ENCODE measurements at regions not wholly inside any gene's neighbourhood (a gene's known extent, or its start where the extent isn't known, plus 50 kb on each side); places are given as distances from the start of the nearest gene placed in this dataset.

- no CpG with 5 or more reads among the region's 6 CpGs for WGBS, 2 donors (ENCODE audit: extremely low coverage in 2 of 2, insufficient read length in 2 of 2, insufficient replicate concordance in 1 of 2)
- no peak for DNase-seq (ENCODE audit: low spot score)
- H3K36me3 ChIP-seq (replicated peaks in 1 of 2; ENCODE audit: control insufficient read depth in 2 of 2, insufficient read depth in 2 of 2, low read length in 2 of 2), result no peaks in the 10 kb centered on the region
These were observed 605.7 kb upstream of the GRM7 start for GRCh38 chr3:6255229-6255628.

GRCh38 chr3:6260551-6261191, 600.2 kb upstream of the GRM7 start:
- Histone ChIP-seq H3K4me1 (ENCODE audit: control insufficient read depth in 2 of 2, insufficient read depth in 1 of 2, low read depth in 1 of 2, low read length in 2 of 2) (no peaks in the 10 kb centered on the region), H3K27ac (replicated peaks; ENCODE audit: low read length) (no peak overlapping the region), H2BK12ac (ENCODE audit: low read length) (no peak overlapping the region), H3K4me3 (ENCODE audit: low read length in 2 of 2) (no peak overlapping the region), H2AK5ac (ENCODE audit: low read depth, low read length) (no peak overlapping the region), H3K9ac (ENCODE audit: low read depth, low read length, poor library complexity) (no peak overlapping the region), H4K8ac (ENCODE audit: low read depth, low read length) (no peak overlapping the region), H2BK5ac (ENCODE audit: low read length) (no peak overlapping the region), H3K14ac (ENCODE audit: low read length) (no peak overlapping the region), H2BK120ac (ENCODE audit: low read depth, low read length) (no peak overlapping the region), H3K4me2 (ENCODE audit: insufficient read depth, low read length, poor library complexity, severe bottlenecking) (no peak overlapping the region), H4K91ac (ENCODE audit: low read depth, low read length, poor library complexity) (no peak overlapping the region), H3K9me3 (replicated peaks in 1 of 2; ENCODE audit: control insufficient read depth in 2 of 2, insufficient read depth in 1 of 2, low read depth in 1 of 2, low read length in 2 of 2) (no peaks in the 10 kb centered on the region), H3K27me3 (ENCODE audit: control insufficient read depth in 3 of 3, insufficient read depth in 3 of 3, low read depth in 1 of 3, low read length in 3 of 3) (no peaks in the 10 kb centered on the region), H3K23ac (ENCODE audit: low read depth, low read length, poor library complexity) (no peak overlapping the region), H3K18ac (ENCODE audit: low read length) (no peak overlapping the region), H3K36me3 (replicated peaks in 1 of 2; ENCODE audit: control insufficient read depth in 2 of 2, insufficient read depth in 2 of 2, low read length in 2 of 2) (no peaks in the 10 kb centered on the region), H3K79me1 (ENCODE audit: low read depth, low read length) (no peaks in the 10 kb centered on the region), H2AFZ (ENCODE audit: low read length) (no peak overlapping the region), H2BK15ac (ENCODE audit: low read length) (no peak overlapping the region), H3K4ac (ENCODE audit: low read length) (no peak overlapping the region)
- no CpG with 5 or more reads among the region's 5 CpGs for WGBS, 2 donors (ENCODE audit: extremely low coverage in 2 of 2, insufficient read length in 2 of 2, insufficient replicate concordance in 1 of 2)
- DNase-seq (ENCODE audit: low spot score), result no peak

More at GRCh38 chr3:6255229-6255628, 605.7 kb upstream of the GRM7 start:
- H3K9ac ChIP-seq (ENCODE audit: low read depth, low read length, poor library complexity), result no peak overlapping the region
- H3K4me1 ChIP-seq (ENCODE audit: control insufficient read depth in 2 of 2, insufficient read depth in 1 of 2, low read depth in 1 of 2, low read length in 2 of 2), result peaks cover 0 to 3% of the 10 kb centered on the region in 2 donors
- H4K8ac ChIP-seq (ENCODE audit: low read depth, low read length), result no peak overlapping the region
- no peak overlapping the region for H2AK5ac ChIP-seq (ENCODE audit: low read depth, low read length)
- H2BK12ac ChIP-seq (ENCODE audit: low read length), result no peak overlapping the region
- H3K27ac ChIP-seq (replicated peaks; ENCODE audit: low read length), result no peak overlapping the region
- H4K91ac ChIP-seq (ENCODE audit: low read depth, low read length, poor library complexity), result no peak overlapping the region
- H2BK120ac ChIP-seq (ENCODE audit: low read depth, low read length), result no peak overlapping the region
- no peaks in the 10 kb centered on the region for H3K27me3 ChIP-seq (ENCODE audit: control insufficient read depth in 3 of 3, insufficient read depth in 3 of 3, low read depth in 1 of 3, low read length in 3 of 3)
- H2BK5ac ChIP-seq (ENCODE audit: low read length), result no peak overlapping the region
- no peaks in the 10 kb centered on the region for H3K9me3 ChIP-seq (replicated peaks in 1 of 2; ENCODE audit: control insufficient read depth in 2 of 2, insufficient read depth in 1 of 2, low read depth in 1 of 2, low read length in 2 of 2)
- no peak overlapping the region for H3K23ac ChIP-seq (ENCODE audit: low read depth, low read length, poor library complexity)
- H2AFZ ChIP-seq (ENCODE audit: low read length), result no peak overlapping the region
- no peak overlapping the region for H3K4me3 ChIP-seq (ENCODE audit: low read length in 2 of 2)
- H2BK15ac ChIP-seq (ENCODE audit: low read length), result no peak overlapping the region
- H3K4ac ChIP-seq (ENCODE audit: low read length), result no peak overlapping the region
- no peak overlapping the region for H3K18ac ChIP-seq (ENCODE audit: low read length)
- H3K4me2 ChIP-seq (ENCODE audit: insufficient read depth, low read length, poor library complexity, severe bottlenecking), result no peak overlapping the region
- H3K14ac ChIP-seq (ENCODE audit: low read length), result no peak overlapping the region
- no peaks in the 10 kb centered on the region for H3K79me1 ChIP-seq (ENCODE audit: low read depth, low read length)

GRCh38 chr3:6262010-6262409, 598.9 kb upstream of the GRM7 start:
- Histone ChIP-seq H4K91ac (ENCODE audit: low read depth, low read length, poor library complexity) (no peak overlapping the region), H3K4ac (ENCODE audit: low read length) (no peak overlapping the region), H3K23ac (ENCODE audit: low read depth, low read length, poor library complexity) (no peak overlapping the region), H3K27me3 (ENCODE audit: control insufficient read depth in 3 of 3, insufficient read depth in 3 of 3, low read depth in 1 of 3, low read length in 3 of 3) (no peaks in the 10 kb centered on the region), H2BK15ac (ENCODE audit: low read length) (no peak overlapping the region), H3K9ac (ENCODE audit: low read depth, low read length, poor library complexity) (no peak overlapping the region), H3K27ac (replicated peaks; ENCODE audit: low read length) (no peak overlapping the region), H3K4me1 (ENCODE audit: control insufficient read depth in 2 of 2, insufficient read depth in 1 of 2, low read depth in 1 of 2, low read length in 2 of 2) (no peaks in the 10 kb centered on the region), H2AK5ac (ENCODE audit: low read depth, low read length) (no peak overlapping the region), H2BK12ac (ENCODE audit: low read length) (no peak overlapping the region), H2BK5ac (ENCODE audit: low read length) (no peak overlapping the region), H3K79me1 (ENCODE audit: low read depth, low read length) (no peaks in the 10 kb centered on the region), H3K4me3 (ENCODE audit: low read length in 2 of 2) (no peak overlapping the region), H3K18ac (ENCODE audit: low read length) (no peak overlapping the region), H3K36me3 (replicated peaks in 1 of 2; ENCODE audit: control insufficient read depth in 2 of 2, insufficient read depth in 2 of 2, low read length in 2 of 2) (no peaks in the 10 kb centered on the region), H2AFZ (ENCODE audit: low read length) (no peak overlapping the region), H4K8ac (ENCODE audit: low read depth, low read length) (no peak overlapping the region), H3K14ac (ENCODE audit: low read length) (no peak overlapping the region), H2BK120ac (ENCODE audit: low read depth, low read length) (no peak overlapping the region), H3K9me3 (replicated peaks in 1 of 2; ENCODE audit: control insufficient read depth in 2 of 2, insufficient read depth in 1 of 2, low read depth in 1 of 2, low read length in 2 of 2) (no peaks in the 10 kb centered on the region), H3K4me2 (ENCODE audit: insufficient read depth, low read length, poor library complexity, severe bottlenecking) (no peak overlapping the region)
- DNase-seq (ENCODE audit: low spot score), result no peak
- no CpG with 5 or more reads among the region's 2 CpGs for WGBS, 2 donors (ENCODE audit: extremely low coverage in 2 of 2, insufficient read length in 2 of 2, insufficient replicate concordance in 1 of 2)

DNA sequence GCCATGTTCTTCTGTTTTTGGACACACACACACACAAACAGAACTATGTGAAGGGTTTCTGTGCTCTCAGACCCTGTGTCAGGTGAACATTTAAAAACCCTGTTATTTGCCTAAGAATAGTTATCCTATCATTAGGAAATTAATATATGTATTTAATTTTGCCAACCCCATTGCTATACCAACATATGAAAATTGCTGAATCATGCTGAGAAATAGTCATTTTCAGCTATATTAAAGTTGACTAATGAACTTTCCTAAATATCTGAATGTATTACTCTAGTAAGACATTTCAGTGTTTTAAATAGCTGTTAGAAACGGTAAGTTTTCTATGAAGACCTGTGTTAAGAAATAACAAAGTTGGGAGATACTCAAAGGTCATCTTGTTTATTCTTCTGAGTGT, 596.9 kb upstream of the GRM7 start:
- Histone ChIP-seq H3K4me2 (ENCODE audit: insufficient read depth, low read length, poor library complexity, severe bottlenecking) (no peak overlapping the region), H4K8ac (ENCODE audit: low read depth, low read length) (no peak overlapping the region)

More for the DNA sequence above, 596.9 kb upstream of the GRM7 start:
- Histone ChIP-seq H3K18ac (ENCODE audit: low read length) (no peak overlapping the region), H2BK15ac (ENCODE audit: low read length) (no peak overlapping the region), H2BK120ac (ENCODE audit: low read depth, low read length) (no peak overlapping the region), H3K36me3 (replicated peaks in 1 of 2; ENCODE audit: control insufficient read depth in 2 of 2, insufficient read depth in 2 of 2, low read length in 2 of 2) (no peaks in the 10 kb centered on the region), H2AK5ac (ENCODE audit: low read depth, low read length) (no peak overlapping the region), H3K9me3 (replicated peaks in 1 of 2; ENCODE audit: control insufficient read depth in 2 of 2, insufficient read depth in 1 of 2, low read depth in 1 of 2, low read length in 2 of 2) (no peaks in the 10 kb centered on the region), H3K27me3 (ENCODE audit: control insufficient read depth in 3 of 3, insufficient read depth in 3 of 3, low read depth in 1 of 3, low read length in 3 of 3) (no peaks in the 10 kb centered on the region), H3K4me3 (ENCODE audit: low read length in 2 of 2) (no peak overlapping the region), H3K23ac (ENCODE audit: low read depth, low read length, poor library complexity) (no peak overlapping the region), H4K91ac (ENCODE audit: low read depth, low read length, poor library complexity) (no peak overlapping the region), H2BK12ac (ENCODE audit: low read length) (no peak overlapping the region), H3K9ac (ENCODE audit: low read depth, low read length, poor library complexity) (no peak overlapping the region), H3K27ac (replicated peaks; ENCODE audit: low read length) (no peak overlapping the region), H3K4ac (ENCODE audit: low read length) (no peak overlapping the region), H3K4me1 (ENCODE audit: control insufficient read depth in 2 of 2, insufficient read depth in 1 of 2, low read depth in 1 of 2, low read length in 2 of 2) (no peaks in the 10 kb centered on the region), H3K79me1 (ENCODE audit: low read depth, low read length) (no peaks in the 10 kb centered on the region), H2AFZ (ENCODE audit: low read length) (no peak overlapping the region), H2BK5ac (ENCODE audit: low read length) (no peak overlapping the region), H3K14ac (ENCODE audit: low read length) (no peak overlapping the region)
- DNase-seq (ENCODE audit: low spot score), result no peak
- WGBS, 2 donors (ENCODE audit: extremely low coverage in 2 of 2, insufficient read length in 2 of 2, insufficient replicate concordance in 1 of 2), result no CpG with 5 or more reads among the region's 1 CpG
